ENCODE measurements at regions not wholly inside any gene's neighbourhood (a gene's known extent, or its start where the extent isn't known, plus 50 kb on each side); places are given as distances from the start of the nearest gene placed in this dataset.
A peak's percentile ranks its signal among the peaks of the same experiment; 100 is the strongest.

DNA sequence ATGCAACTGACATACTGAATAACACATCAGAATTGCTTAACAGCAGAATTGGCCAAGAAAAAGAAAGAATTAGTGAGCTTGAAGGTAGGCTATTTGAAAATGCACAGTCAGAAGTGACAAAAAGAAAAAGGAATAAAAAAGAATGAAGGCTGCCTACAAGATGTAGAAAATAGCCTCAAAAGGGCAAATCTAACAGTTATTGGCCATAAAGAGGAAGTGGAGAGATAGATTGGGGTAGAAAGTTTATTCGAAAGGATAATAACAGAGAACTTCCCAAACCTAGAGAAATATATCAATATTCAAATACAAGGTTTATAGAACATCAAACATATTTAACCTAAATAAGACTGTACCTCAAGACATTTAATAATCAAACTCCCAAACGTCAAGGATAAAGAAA is 67.5 kb downstream of the ATP6V1G3 start:
- H3K9me3 Mint-ChIP-seq = peaks cover 5% of the 10 kb centered on the region
- DNase-seq (ENCODE audit: low read depth, low spot score) = no peak
- no peaks in the 10 kb centered on the region for H3K27me3 Mint-ChIP-seq (ENCODE audit: low read depth)
- H3K36me3 Mint-ChIP-seq (ENCODE audit: low read depth) = no peaks in the 10 kb centered on the region
- H3K27ac Mint-ChIP-seq (ENCODE audit: unreplicated experiment) = no peak overlapping the region
- peaks cover 7% of the 10 kb centered on the region for H3K4me1 Mint-ChIP-seq
- H3K4me3 Mint-ChIP-seq = no peak overlapping the region
- TF ChIP-seq, protein P1, sequence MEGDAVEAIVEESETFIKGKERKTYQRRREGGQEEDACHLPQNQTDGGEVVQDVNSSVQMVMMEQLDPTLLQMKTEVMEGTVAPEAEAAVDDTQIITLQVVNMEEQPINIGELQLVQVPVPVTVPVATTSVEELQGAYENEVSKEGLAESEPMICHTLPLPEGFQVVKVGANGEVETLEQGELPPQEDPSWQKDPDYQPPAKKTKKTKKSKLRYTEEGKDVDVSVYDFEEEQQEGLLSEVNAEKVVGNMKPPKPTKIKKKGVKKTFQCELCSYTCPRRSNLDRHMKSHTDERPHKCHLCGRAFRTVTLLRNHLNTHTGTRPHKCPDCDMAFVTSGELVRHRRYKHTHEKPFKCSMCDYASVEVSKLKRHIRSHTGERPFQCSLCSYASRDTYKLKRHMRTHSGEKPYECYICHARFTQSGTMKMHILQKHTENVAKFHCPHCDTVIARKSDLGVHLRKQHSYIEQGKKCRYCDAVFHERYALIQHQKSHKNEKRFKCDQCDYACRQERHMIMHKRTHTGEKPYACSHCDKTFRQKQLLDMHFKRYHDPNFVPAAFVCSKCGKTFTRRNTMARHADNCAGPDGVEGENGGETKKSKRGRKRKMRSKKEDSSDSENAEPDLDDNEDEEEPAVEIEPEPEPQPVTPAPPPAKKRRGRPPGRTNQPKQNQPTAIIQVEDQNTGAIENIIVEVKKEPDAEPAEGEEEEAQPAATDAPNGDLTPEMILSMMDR (conservative IDR thresholded peaks at IDR 0.05) = no peak

DNA sequence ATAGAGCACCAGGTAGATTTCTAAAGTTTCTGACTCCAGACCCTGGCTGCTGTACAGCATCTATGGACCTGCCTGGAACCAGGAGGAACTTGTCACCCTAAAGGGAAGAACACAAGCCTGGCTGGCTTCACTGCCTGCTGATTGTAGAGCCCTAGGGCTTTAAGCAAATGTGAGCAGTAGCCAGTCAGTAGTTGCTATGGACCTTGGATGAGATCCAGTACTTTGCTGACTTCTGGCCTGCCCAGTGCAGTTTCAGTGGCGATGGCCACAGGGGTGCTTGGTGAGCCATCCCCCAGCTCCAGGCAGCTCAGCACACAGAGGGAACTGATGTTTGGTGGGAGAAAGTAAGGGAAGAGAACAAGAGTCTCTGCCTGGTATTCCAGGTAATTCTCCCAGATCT is 68.4 kb downstream of the ATP6V1G3 start:
- Mint-ChIP-seq H3K4me1 (peaks cover 7% of the 10 kb centered on the region), H3K9me3 (peaks cover 3% of the 10 kb centered on the region), H3K27ac (ENCODE audit: unreplicated experiment) (no peak overlapping the region), H3K36me3 (ENCODE audit: low read depth) (no peaks in the 10 kb centered on the region), H3K4me3 (no peak overlapping the region), H3K27me3 (ENCODE audit: low read depth) (no peaks in the 10 kb centered on the region)
- TF ChIP-seq, protein P1 (conservative IDR thresholded peaks at IDR 0.05) = no peak
- no peak for DNase-seq (ENCODE audit: low read depth, low spot score)

DNA sequence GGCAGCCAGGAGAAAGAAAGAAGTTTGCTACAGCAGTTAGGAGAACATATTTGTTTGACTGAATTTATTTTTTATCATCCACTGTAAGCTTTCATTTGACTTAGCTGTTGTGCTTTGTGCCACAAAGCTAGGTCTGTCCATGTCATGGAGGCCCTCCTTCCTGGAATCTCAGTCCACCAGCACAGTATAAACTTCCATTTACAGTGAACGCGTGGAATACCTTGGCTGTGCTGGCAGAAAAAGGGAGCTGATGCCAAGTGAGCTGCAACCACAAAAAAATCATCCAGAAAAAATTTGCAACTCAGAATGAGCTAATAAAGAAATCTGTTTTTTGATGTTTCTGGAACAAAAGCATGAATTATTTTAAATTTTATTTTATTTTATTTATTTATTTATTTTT is 72.6 kb downstream of the ATP6V1G3 start:
- Mint-ChIP-seq H3K4me3 (no peak overlapping the region), H3K36me3 (ENCODE audit: low read depth) (no peaks in the 10 kb centered on the region), H3K27ac (ENCODE audit: unreplicated experiment) (no peak overlapping the region), H3K4me1 (no peaks in the 10 kb centered on the region), H3K27me3 (ENCODE audit: low read depth) (no peaks in the 10 kb centered on the region), H3K9me3 (peaks cover 2% of the 10 kb centered on the region)
- TF ChIP-seq, protein P1 (conservative IDR thresholded peaks at IDR 0.05) = no peak
- no peak for DNase-seq (ENCODE audit: low read depth, low spot score)

DNA sequence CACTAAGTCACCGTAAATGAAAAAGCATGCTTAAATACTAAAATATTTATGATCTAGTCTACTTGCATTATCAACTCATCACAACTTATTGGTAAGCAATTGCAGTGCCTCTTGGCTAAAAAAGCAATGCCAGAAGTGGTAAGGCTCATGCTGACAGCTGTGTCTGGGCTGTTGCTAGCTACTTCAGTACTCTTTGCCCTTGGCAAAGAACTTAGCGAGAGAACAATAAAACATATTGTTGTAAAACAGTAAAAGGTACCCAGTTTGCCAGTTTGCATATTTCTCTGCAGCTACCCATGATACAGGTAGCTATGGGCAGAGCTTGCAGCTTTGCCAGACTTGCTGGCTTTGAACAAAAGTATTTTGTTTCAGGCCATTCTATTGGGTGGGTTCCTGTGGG is 73.1 kb downstream of the ATP6V1G3 start:
- TF ChIP-seq, protein P1 (conservative IDR thresholded peaks at IDR 0.05) = no peak
- Mint-ChIP-seq H3K4me1 (no peaks in the 10 kb centered on the region), H3K27ac (ENCODE audit: unreplicated experiment) (no peak overlapping the region), H3K9me3 (no peaks in the 10 kb centered on the region), H3K36me3 (ENCODE audit: low read depth) (no peaks in the 10 kb centered on the region), H3K27me3 (ENCODE audit: low read depth) (no peaks in the 10 kb centered on the region), H3K4me3 (no peak overlapping the region)
- DNase-seq (ENCODE audit: low read depth, low spot score) = no peak

- no peak for DNase-seq (ENCODE audit: low read depth, low spot score)
- Mint-ChIP-seq H3K36me3 (ENCODE audit: low read depth) (no peaks in the 10 kb centered on the region), H3K4me3 (no peak overlapping the region), H3K9me3 (no peaks in the 10 kb centered on the region), H3K27ac (ENCODE audit: unreplicated experiment) (no peak overlapping the region), H3K27me3 (ENCODE audit: low read depth) (no peaks in the 10 kb centered on the region), H3K4me1 (no peaks in the 10 kb centered on the region)
- TF ChIP-seq, protein P1 (conservative IDR thresholded peaks at IDR 0.05) = peak; percentile 82
Measured at GRCh38 chr1:198465201-198466144, 75.0 kb downstream of the ATP6V1G3 start.

Data from neural crest cell (in vitro differentiated cells).